Subcutaneous abdominal adipose tissue (tissue), 5 donors: ENCODE measurements at regions not wholly inside any gene's neighbourhood (a gene's known extent, or its start where the extent isn't known, plus 50 kb on each side); places are given as distances from the start of the nearest gene placed in this dataset.

Experiments
- H3K27ac ChIP-seq: one replicate; pipeline ENCODE4 v1.7.0; 2013; ENCODE audit warnings: low read depth, mild to moderate bottlenecking, inconsistent platforms, low read length, moderate library complexity
- H3K27me3 ChIP-seq, 5 donors: one replicate each; pipeline ENCODE4 v1.7.0; 2013; ENCODE audit warnings: low read length in 5 of 5, inconsistent platforms in 1 of 5; ENCODE audit not compliant: control insufficient read depth in 5 of 5, insufficient read depth in 4 of 5
- H3K36me3 ChIP-seq, 5 donors: one replicate each; pipeline ENCODE4 v1.7.0; 2013; ENCODE audit warnings: low read length in 5 of 5; ENCODE audit not compliant: control insufficient read depth in 5 of 5, insufficient read depth in 5 of 5
- H3K4me1 ChIP-seq, 5 donors: one replicate each; pipeline ENCODE4 v1.7.0; 2013; ENCODE audit warnings: low read length in 5 of 5, mild to moderate bottlenecking in 3 of 5, moderate library complexity in 1 of 5; ENCODE audit not compliant: control insufficient read depth in 5 of 5, insufficient read depth in 5 of 5
- H3K4me3 ChIP-seq, 5 donors: one replicate each; pipeline ENCODE4 v1.7.0; 2013; ENCODE audit warnings: low read length in 5 of 5, low read depth in 1 of 5
- H3K9ac ChIP-seq, 5 donors: one replicate each; pipeline ENCODE4 v1.7.0; 2013; ENCODE audit warnings: low read length in 5 of 5, mild to moderate bottlenecking in 4 of 5, moderate library complexity in 3 of 5
- H3K9me3 ChIP-seq, 5 donors: one replicate each; pipeline ENCODE4 v1.7.0; 2013; ENCODE audit warnings: low read length in 5 of 5; ENCODE audit not compliant: control insufficient read depth in 5 of 5
- donor health status: healthy.
- donor health status: healthy.
- donor health status: healthy.
- donor health status: healthy.
- donor health status: healthy.

DNA sequence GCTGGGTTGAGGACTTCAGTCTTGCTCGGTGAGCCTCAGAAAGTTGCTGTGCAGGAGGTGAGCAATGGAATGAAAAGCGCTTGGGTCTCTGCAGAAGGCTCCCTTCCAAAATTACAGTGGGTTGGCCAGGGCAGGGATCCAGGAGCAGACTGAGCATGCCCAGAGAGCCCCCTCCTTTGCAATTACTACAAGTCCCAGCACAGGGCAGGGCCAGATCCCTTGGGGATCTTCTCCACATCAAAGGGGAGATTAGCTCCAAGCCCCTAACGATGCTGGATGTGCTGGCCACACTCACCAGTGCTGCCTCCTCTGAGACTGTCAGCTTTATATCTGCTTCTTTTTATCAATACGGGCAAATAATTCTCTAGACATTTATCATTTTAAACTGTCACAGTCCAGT is 337.5 kb downstream of the RPS24 start:
- no peak overlapping the region for H3K27ac ChIP-seq
- no peaks in the 10 kb centered on the region for H3K9me3 ChIP-seq
- H3K4me3 ChIP-seq, result no peak overlapping the region
- peaks cover 0 to 1% (median 0%) of the 10 kb centered on the region in 5 donors for H3K4me1 ChIP-seq
- no peak overlapping the region for H3K9ac ChIP-seq
- H3K27me3 ChIP-seq, result peaks cover 0 to 4% (median 0%) of the 10 kb centered on the region in 5 donors
- H3K36me3 ChIP-seq, result no peaks in the 10 kb centered on the region

DNA sequence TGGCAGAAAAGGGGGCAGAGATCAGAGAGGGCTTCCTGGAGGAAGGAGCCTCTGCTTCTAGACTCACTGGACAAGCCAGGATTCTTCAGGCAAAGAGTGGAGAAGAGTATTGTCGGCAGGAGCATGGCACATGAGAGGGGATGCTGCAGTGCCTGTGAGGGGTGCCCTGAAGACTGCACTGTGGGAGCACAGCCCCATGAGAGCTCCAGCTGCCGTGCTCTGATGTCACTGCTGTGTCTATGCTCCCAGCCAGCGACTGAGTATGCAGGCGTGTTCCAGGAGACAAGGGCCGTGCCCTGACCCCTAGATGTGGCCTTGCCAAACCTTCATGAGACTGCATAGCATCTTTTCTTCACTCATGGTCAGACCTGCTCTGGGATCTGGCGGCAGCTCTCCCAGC is 339.1 kb downstream of the RPS24 start:
- no peak overlapping the region for H3K27ac ChIP-seq
- peaks cover 0 to 1% (median 0%) of the 10 kb centered on the region in 5 donors for H3K4me1 ChIP-seq
- no peak overlapping the region for H3K9ac ChIP-seq
- H3K9me3 ChIP-seq, result no peaks in the 10 kb centered on the region
- H3K36me3 ChIP-seq, result no peaks in the 10 kb centered on the region
- no peak overlapping the region for H3K4me3 ChIP-seq
- H3K27me3 ChIP-seq, result peaks cover 0 to 4% (median 0%) of the 10 kb centered on the region in 5 donors

DNA sequence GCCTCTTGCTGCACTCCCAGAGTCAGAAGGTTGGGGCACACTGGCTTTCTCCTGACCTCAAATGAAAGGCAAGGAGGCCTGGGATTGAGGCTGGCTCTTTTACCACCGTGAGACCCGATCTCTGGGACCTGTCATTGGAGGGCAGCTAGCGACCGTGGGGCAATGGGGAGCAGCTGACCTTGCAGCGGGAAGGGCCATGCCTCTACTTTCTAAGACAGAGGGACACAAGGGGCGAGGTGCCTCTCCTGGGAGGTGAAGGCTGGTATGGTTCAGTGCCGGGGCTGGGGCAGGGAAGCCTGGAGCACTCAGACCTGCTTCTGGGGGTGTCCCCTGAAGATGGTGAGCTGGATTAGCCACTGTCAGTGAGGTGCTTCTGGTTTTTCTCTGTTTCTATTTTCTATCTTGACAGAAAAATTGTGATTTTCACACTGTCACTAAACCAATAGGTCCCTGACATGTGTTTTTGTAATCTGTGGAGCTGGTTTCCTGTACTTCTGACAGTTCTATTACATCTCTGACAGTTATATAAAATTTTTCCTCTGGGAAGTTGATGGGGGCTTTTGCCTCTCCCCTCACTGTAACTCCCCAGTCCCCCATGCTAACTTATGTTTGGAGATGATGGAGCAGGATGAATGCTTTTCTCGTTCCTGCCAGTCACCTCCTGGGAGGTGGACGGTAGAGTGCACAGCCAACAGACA is 340.8 kb downstream of the RPS24 start:
- peaks cover 0 to 1% (median 0%) of the 10 kb centered on the region in 5 donors for H3K4me1 ChIP-seq
- no peak overlapping the region for H3K27ac ChIP-seq
- H3K27me3 ChIP-seq, result peaks cover 0 to 4% (median 0%) of the 10 kb centered on the region in 5 donors
- H3K4me3 ChIP-seq, result no peak overlapping the region
- peaks cover 0 to 6% (median 5%) of the 10 kb centered on the region in 5 donors for H3K9me3 ChIP-seq
- H3K36me3 ChIP-seq, result no peaks in the 10 kb centered on the region
- H3K9ac ChIP-seq, result no peak overlapping the region

DNA sequence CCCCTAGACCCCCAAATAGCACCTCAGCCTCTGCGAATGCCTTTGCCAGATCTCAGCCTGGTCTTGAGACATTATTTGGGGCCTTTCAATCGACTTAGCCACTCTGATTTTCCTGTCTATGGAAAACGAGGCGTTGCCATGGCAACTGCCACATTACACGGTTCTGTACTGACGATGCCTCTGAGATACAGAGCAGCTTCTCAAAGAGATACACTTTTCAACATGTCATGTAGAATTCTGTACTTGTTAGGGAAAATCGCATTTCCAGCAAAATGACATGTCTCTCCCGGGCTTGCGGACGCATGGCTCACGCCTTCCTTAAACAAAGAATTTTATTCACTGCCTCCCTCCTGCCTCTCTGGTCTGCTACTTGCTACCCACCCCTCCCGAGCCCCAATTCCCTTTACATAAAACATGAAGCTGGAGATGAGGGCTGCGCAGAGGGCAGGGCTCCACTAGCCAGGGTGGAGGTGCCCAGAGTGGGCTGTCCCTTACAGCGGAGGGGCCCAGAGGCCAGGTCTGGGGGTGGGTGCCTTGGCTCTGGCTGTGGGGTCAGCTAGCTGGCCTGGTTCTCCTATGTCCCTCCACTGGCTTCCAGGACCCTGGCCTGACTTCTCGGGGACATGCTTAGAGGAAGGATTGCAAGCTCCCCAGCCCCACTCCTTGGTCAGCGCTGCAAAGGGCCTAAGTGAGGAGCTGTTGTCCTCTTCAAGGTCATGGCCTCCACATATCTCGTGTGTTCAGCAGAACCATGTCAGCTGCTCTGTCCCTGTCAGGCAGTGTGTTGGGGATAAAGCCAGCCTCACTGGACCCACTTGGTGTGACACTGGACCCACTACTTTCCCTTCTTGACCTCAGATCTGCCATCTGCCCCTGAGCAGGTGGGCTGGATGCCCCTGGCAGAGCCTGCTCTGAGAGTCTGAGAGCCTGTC is 342.5 kb downstream of the RPS24 start:
- Histone ChIP-seq H3K36me3 (no peaks in the 10 kb centered on the region), H3K27me3 (peaks cover 0 to 4% (median 0%) of the 10 kb centered on the region in 5 donors), H3K9ac (no peak overlapping the region)

DNA sequence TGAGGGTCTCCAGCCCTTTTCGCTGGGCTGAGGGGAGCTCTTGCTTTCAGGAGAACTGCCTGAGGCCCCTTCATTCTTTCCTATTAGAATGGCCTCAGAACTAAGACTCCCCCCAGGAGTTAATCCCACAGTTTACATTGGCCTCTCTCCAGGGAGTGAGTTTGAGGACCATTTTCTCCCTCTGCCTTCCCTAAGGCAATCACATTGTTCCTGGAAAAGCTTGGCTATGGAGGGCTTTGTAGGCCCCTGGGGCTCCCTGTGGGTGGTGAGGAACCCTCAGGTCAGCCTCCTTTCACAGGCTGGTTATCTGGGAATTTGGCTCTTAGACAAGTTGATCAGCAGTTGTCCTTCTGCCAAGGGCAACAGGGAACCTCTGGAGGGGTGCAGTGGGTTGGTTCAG is 343.7 kb downstream of the RPS24 start:
- Histone ChIP-seq H3K9me3 (peaks cover 0 to 12% (median 7%) of the 10 kb centered on the region in 5 donors), H3K36me3 (no peaks in the 10 kb centered on the region), H3K27me3 (peaks cover 0 to 4% (median 0%) of the 10 kb centered on the region in 5 donors), H3K27ac (no peak overlapping the region), H3K4me3 (no peak overlapping the region), H3K9ac (no peak overlapping the region), H3K4me1 (peaks cover 0 to 1% (median 0%) of the 10 kb centered on the region in 5 donors)

More for the DNA sequence above, 342.5 kb downstream of the RPS24 start:
- peaks cover 0 to 1% (median 0%) of the 10 kb centered on the region in 5 donors for H3K4me1 ChIP-seq
- no peak overlapping the region for H3K27ac ChIP-seq
- no peak overlapping the region for H3K4me3 ChIP-seq
- peaks cover 0 to 12% (median 7%) of the 10 kb centered on the region in 5 donors for H3K9me3 ChIP-seq

DNA sequence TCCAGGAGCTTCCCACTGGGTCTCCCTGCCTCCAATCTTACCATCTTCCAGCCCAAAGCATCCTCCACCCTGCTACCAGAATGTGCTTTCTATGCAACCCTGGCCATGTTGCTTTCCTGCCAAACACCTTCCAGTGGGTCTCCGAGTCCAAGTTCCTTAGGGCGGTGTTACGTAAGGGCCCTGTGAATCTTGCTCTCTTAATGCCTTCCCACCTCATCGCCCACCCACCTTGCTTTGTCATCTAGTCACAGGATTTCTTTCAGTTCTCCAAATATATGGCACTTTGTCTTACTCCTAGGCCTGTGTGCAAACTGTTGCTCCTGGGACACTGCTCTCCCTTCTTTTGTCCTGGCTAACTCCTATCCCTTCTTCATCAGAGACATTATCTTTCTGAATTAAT is 344.5 kb downstream of the RPS24 start:
- no peaks in the 10 kb centered on the region for H3K4me1 ChIP-seq
- H3K9ac ChIP-seq, result no peak overlapping the region
- H3K27me3 ChIP-seq, result peaks cover 0 to 4% (median 0%) of the 10 kb centered on the region in 5 donors
- H3K4me3 ChIP-seq, result no peak overlapping the region
- H3K9me3 ChIP-seq, result peaks cover 0 to 12% (median 7%) of the 10 kb centered on the region in 5 donors
- H3K27ac ChIP-seq, result no peak overlapping the region
- no peaks in the 10 kb centered on the region for H3K36me3 ChIP-seq

DNA sequence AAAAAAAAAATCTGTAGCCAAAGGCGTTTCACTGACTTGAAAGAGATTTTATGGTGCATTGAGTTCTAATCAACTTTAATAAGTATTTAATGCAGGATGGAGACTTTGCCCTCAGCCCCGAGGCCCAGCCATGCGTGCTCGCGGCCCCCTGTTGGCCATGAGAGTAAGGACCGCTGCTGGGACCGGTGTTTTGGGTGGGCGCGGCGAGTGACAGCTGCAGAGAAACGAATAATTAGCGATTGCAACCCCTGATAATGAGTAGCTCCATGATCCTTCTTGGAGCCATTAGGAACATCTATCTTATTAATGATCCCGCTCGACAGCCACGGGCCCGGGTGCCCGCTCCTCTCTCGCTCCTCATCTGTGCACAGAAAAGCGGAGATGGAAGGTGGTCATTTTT is 347.4 kb downstream of the RPS24 start:
- Histone ChIP-seq H3K9ac (no peak overlapping the region), H3K4me1 (peaks cover 0 to 7% (median 0%) of the 10 kb centered on the region in 5 donors), H3K27me3 (no peaks in the 10 kb centered on the region), H3K9me3 (peaks cover 0 to 12% (median 7%) of the 10 kb centered on the region in 5 donors), H3K36me3 (no peaks in the 10 kb centered on the region), H3K4me3 (no peak overlapping the region), H3K27ac (no peak overlapping the region)

DNA sequence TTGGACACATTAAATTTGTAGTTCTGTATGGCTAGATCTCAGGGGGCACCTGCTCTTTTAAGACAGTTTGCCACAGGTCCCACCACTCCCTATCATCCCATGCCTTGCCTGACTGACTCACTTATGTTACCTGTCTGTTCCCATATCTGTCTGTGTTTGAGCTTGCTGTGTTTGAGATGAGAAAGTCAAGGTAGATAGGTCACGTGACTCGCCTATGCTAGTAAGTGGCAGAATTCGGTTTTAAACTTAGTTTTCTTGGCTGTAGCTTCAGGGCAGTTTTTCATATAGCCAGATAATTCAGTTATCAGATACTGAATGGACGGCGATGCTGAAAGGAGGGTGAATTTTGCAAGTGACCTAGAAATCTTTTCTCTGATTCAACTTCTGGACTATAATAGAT is 348.4 kb downstream of the RPS24 start:
- Histone ChIP-seq H3K27ac (no peak overlapping the region), H3K9ac (no peak overlapping the region), H3K9me3 (peaks cover 0 to 12% (median 7%) of the 10 kb centered on the region in 5 donors), H3K4me3 (no peak overlapping the region), H3K36me3 (no peaks in the 10 kb centered on the region), H3K27me3 (no peaks in the 10 kb centered on the region), H3K4me1 (peaks cover 0 to 7% (median 0%) of the 10 kb centered on the region in 5 donors)

DNA sequence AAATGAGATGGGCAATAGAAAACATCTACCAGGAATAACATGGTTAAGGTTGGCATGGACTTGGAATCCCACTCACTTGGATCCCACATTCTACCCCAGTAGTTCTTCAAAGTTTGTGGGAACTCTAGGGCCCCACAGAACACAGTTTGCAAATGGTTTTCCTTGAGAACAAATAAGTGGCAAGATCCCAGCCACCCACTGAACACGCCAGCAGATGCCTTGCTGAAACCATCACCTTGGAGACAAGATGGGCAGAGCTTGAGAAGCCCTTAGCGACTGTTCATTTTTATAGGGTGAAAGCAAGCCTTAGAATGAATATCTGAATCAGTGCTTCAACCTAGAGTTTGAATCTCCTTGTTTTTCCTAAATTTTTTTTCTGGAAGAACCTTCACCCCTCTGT is 349.1 kb downstream of the RPS24 start:
- Histone ChIP-seq H3K4me3 (no peak overlapping the region), H3K27ac (no peak overlapping the region), H3K27me3 (no peaks in the 10 kb centered on the region), H3K9ac (no peak overlapping the region), H3K36me3 (no peaks in the 10 kb centered on the region), H3K9me3 (peaks cover 0 to 12% (median 7%) of the 10 kb centered on the region in 5 donors), H3K4me1 (peaks cover 0 to 7% (median 0%) of the 10 kb centered on the region in 5 donors)
